ENCODE measurements at regions not wholly inside any gene's neighbourhood (a gene's known extent, or its start where the extent isn't known, plus 50 kb on each side); places are given as distances from the start of the nearest gene placed in this dataset.

DNA sequence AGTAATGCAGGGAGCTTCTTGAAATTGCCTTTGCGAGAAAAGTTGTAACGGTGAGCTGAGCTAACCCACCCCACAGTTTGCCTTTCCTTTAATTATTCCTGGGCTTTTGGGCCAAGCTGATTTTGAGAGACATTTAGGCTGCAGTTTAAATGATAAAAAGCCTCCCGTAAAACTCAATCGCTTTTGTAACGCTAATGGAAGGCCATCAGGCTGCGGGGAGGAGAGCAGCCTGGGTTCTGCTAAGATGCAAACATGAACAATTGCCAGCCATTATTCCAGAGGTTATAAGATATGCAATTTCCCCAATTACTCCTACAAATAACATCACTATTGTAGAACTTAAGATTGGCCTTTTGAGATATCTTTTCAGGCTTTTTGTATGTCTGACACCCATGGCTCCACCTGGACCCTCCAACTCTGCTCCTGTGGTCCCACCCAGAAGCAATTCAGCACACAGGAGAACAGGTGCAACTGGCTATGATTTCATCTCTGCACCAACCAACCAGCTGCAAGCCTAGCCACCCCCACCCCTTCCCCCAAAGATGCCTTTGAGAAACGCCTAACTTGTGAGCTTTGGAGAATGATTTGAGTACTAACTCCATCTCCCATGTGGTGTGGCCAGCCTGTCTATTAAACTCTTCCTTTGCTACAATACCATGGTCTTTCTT is 108.2 kb upstream of the FAM9C start:
- peak overlapping the region; percentile 65 for H3K27ac ChIP-seq (ENCODE audit: insufficient read depth, low read length, poor library complexity, severe bottlenecking)
- no peak for DNase-seq
- H3K36me3 ChIP-seq (ENCODE audit: control insufficient read depth, insufficient read depth, low read length), result no peaks in the 10 kb centered on the region
- H3K4me3 ChIP-seq (ENCODE audit: insufficient read depth, low read depth, low read length, poor library complexity, severe bottlenecking), result no peak overlapping the region
- no peaks in the 10 kb centered on the region for H3K27me3 ChIP-seq (replicated peaks; ENCODE audit: control insufficient read depth, insufficient read depth, low read length, poor library complexity, severe bottlenecking)
- peaks cover 3% of the 10 kb centered on the region for H3K9me3 ChIP-seq (ENCODE audit: control insufficient read depth, low read length)
- H3K4me1 ChIP-seq (ENCODE audit: control insufficient read depth, insufficient read depth, low read length, poor library complexity, severe bottlenecking), result peaks cover 7% of the 10 kb centered on the region

GRCh38 chrX:13151828-13152517 is 107.6 kb upstream of the FAM9C start:
- no peak overlapping the region for H3K4me3 ChIP-seq (ENCODE audit: insufficient read depth, low read depth, low read length, poor library complexity, severe bottlenecking)
- DNase-seq, result peak; percentile 13 to 50 (median 45)
- H3K4me1 ChIP-seq (ENCODE audit: control insufficient read depth, insufficient read depth, low read length, poor library complexity, severe bottlenecking), result peaks cover 7% of the 10 kb centered on the region
- H3K36me3 ChIP-seq (ENCODE audit: control insufficient read depth, insufficient read depth, low read length), result no peaks in the 10 kb centered on the region
- peak overlapping the region; percentile 65 for H3K27ac ChIP-seq (ENCODE audit: insufficient read depth, low read length, poor library complexity, severe bottlenecking)
- H3K27me3 ChIP-seq (replicated peaks; ENCODE audit: control insufficient read depth, insufficient read depth, low read length, poor library complexity, severe bottlenecking), result no peaks in the 10 kb centered on the region
- H3K9me3 ChIP-seq (ENCODE audit: control insufficient read depth, low read length), result peaks cover 3% of the 10 kb centered on the region

- Histone ChIP-seq H3K36me3 (ENCODE audit: control insufficient read depth, insufficient read depth, low read length) (no peaks in the 10 kb centered on the region), H3K27ac (ENCODE audit: insufficient read depth, low read length, poor library complexity, severe bottlenecking) (no peak overlapping the region), H3K4me3 (ENCODE audit: insufficient read depth, low read depth, low read length, poor library complexity, severe bottlenecking) (no peak overlapping the region), H3K9me3 (ENCODE audit: control insufficient read depth, low read length) (peaks cover 3% of the 10 kb centered on the region), H3K27me3 (replicated peaks; ENCODE audit: control insufficient read depth, insufficient read depth, low read length, poor library complexity, severe bottlenecking) (no peaks in the 10 kb centered on the region), H3K4me1 (ENCODE audit: control insufficient read depth, insufficient read depth, low read length, poor library complexity, severe bottlenecking) (peaks cover 7% of the 10 kb centered on the region)
- no peak for DNase-seq
Observed at GRCh38 chrX:13149702-13150350, 105.4 kb upstream of the FAM9C start.

- H3K27ac ChIP-seq (ENCODE audit: insufficient read depth, low read length, poor library complexity, severe bottlenecking), result no peak overlapping the region
Observed at GRCh38 chrX:13147733-13148132, 103.3 kb upstream of the FAM9C start.

GRCh38 chrX:13147147-13147546 is 102.7 kb upstream of the FAM9C start:
- no peaks in the 10 kb centered on the region for H3K36me3 ChIP-seq (ENCODE audit: control insufficient read depth, insufficient read depth, low read length)
- H3K27me3 ChIP-seq (replicated peaks; ENCODE audit: control insufficient read depth, insufficient read depth, low read length, poor library complexity, severe bottlenecking), result no peaks in the 10 kb centered on the region
- no peak for DNase-seq
- peaks cover 7% of the 10 kb centered on the region for H3K4me1 ChIP-seq (ENCODE audit: control insufficient read depth, insufficient read depth, low read length, poor library complexity, severe bottlenecking)
- no peak overlapping the region for H3K27ac ChIP-seq (ENCODE audit: insufficient read depth, low read length, poor library complexity, severe bottlenecking)
- no peaks in the 10 kb centered on the region for H3K9me3 ChIP-seq (ENCODE audit: control insufficient read depth, low read length)
- no peak overlapping the region for H3K4me3 ChIP-seq (ENCODE audit: insufficient read depth, low read depth, low read length, poor library complexity, severe bottlenecking)

More at GRCh38 chrX:13147733-13148132, 103.3 kb upstream of the FAM9C start:
- Histone ChIP-seq H3K4me3 (ENCODE audit: insufficient read depth, low read depth, low read length, poor library complexity, severe bottlenecking) (no peak overlapping the region), H3K9me3 (ENCODE audit: control insufficient read depth, low read length) (no peaks in the 10 kb centered on the region), H3K36me3 (ENCODE audit: control insufficient read depth, insufficient read depth, low read length) (no peaks in the 10 kb centered on the region), H3K27me3 (replicated peaks; ENCODE audit: control insufficient read depth, insufficient read depth, low read length, poor library complexity, severe bottlenecking) (no peaks in the 10 kb centered on the region), H3K4me1 (ENCODE audit: control insufficient read depth, insufficient read depth, low read length, poor library complexity, severe bottlenecking) (peaks cover 7% of the 10 kb centered on the region)
- no peak for DNase-seq

DNA sequence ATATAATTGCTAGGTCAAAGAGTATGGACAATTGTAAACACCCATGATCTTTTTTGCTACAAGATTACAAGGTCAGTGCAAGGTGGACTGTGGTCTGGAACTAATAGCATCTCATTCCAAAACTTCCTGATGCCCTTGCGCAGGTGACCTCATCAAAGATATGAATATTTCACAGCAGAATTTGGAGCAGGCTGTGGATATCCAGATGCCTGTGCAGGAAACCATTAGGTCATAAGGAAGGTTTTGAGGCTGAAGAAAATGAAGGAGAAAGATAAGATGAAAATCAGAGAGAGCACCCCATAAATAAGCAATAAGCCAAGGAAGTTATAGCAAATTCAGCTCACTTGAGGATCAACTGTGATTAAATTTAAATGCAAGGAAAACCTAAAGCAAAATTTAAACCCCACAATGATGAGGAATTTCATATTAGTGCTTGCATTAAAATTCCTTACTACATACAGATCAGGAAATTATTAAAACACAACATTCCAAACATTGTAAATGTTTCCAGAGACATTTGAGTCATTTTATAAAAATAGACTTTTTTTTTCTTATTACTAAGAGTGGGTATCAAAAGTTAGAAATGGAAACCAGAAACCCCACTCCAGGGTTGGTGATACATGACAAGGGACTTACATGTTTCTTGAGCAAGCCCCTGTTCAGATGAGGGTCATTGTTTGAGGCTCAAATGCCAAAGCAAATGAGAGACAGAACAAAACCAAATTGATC is 100.7 kb upstream of the FAM9C start:
- DNase-seq, result no peak
- H3K9me3 ChIP-seq (ENCODE audit: control insufficient read depth, low read length), result no peaks in the 10 kb centered on the region
- H3K27me3 ChIP-seq (replicated peaks; ENCODE audit: control insufficient read depth, insufficient read depth, low read length, poor library complexity, severe bottlenecking), result no peaks in the 10 kb centered on the region
- no peak overlapping the region for H3K4me3 ChIP-seq (ENCODE audit: insufficient read depth, low read depth, low read length, poor library complexity, severe bottlenecking)
- H3K27ac ChIP-seq (ENCODE audit: insufficient read depth, low read length, poor library complexity, severe bottlenecking), result no peak overlapping the region
- H3K4me1 ChIP-seq (ENCODE audit: control insufficient read depth, insufficient read depth, low read length, poor library complexity, severe bottlenecking), result no peaks in the 10 kb centered on the region
- no peaks in the 10 kb centered on the region for H3K36me3 ChIP-seq (ENCODE audit: control insufficient read depth, insufficient read depth, low read length)

GRCh38 chrX:13142891-13143290 is 98.5 kb upstream of the FAM9C start:
- Histone ChIP-seq H3K4me3 (ENCODE audit: insufficient read depth, low read depth, low read length, poor library complexity, severe bottlenecking) (no peak overlapping the region), H3K9me3 (ENCODE audit: control insufficient read depth, low read length) (no peaks in the 10 kb centered on the region), H3K27me3 (replicated peaks; ENCODE audit: control insufficient read depth, insufficient read depth, low read length, poor library complexity, severe bottlenecking) (no peaks in the 10 kb centered on the region), H3K27ac (ENCODE audit: insufficient read depth, low read length, poor library complexity, severe bottlenecking) (no peak overlapping the region), H3K36me3 (ENCODE audit: control insufficient read depth, insufficient read depth, low read length) (no peaks in the 10 kb centered on the region), H3K4me1 (ENCODE audit: control insufficient read depth, insufficient read depth, low read length, poor library complexity, severe bottlenecking) (no peaks in the 10 kb centered on the region)
- DNase-seq, result no peak

DNA sequence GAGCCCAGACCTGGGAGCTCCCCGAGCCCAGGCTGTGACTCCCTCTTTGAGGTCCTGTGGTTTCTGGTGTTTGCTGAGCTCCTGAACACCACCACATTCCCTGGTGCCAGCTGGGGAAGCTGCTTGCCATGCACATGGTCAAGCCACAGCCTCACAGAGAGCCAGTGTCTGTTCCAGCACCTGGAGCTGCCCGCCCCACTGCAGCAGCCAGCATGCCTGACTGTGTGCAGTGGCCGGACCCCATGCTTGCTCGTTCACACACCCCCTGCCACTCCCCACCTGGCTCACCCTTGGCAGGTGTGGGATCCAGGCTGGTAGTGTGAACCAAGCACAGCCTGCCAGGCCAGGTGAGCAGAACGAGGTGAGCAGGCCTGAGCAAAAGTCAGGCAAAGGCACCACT is 95.6 kb upstream of the FAM9C start:
- Histone ChIP-seq H3K9me3 (ENCODE audit: control insufficient read depth, low read length) (no peaks in the 10 kb centered on the region), H3K27me3 (replicated peaks; ENCODE audit: control insufficient read depth, insufficient read depth, low read length, poor library complexity, severe bottlenecking) (no peaks in the 10 kb centered on the region), H3K36me3 (ENCODE audit: control insufficient read depth, insufficient read depth, low read length) (no peaks in the 10 kb centered on the region), H3K4me1 (ENCODE audit: control insufficient read depth, insufficient read depth, low read length, poor library complexity, severe bottlenecking) (no peaks in the 10 kb centered on the region), H3K4me3 (ENCODE audit: insufficient read depth, low read depth, low read length, poor library complexity, severe bottlenecking) (no peak overlapping the region), H3K27ac (ENCODE audit: insufficient read depth, low read length, poor library complexity, severe bottlenecking) (no peak overlapping the region)
- no peak for DNase-seq

GRCh38 chrX:13131396-13132137 is 87.1 kb upstream of the FAM9C start:
- Histone ChIP-seq H3K27ac (ENCODE audit: insufficient read depth, low read length, poor library complexity, severe bottlenecking) (no peak overlapping the region), H3K4me3 (ENCODE audit: insufficient read depth, low read depth, low read length, poor library complexity, severe bottlenecking) (no peak overlapping the region), H3K36me3 (ENCODE audit: control insufficient read depth, insufficient read depth, low read length) (no peaks in the 10 kb centered on the region), H3K27me3 (replicated peaks; ENCODE audit: control insufficient read depth, insufficient read depth, low read length, poor library complexity, severe bottlenecking) (no peaks in the 10 kb centered on the region), H3K9me3 (ENCODE audit: control insufficient read depth, low read length) (no peaks in the 10 kb centered on the region), H3K4me1 (ENCODE audit: control insufficient read depth, insufficient read depth, low read length, poor library complexity, severe bottlenecking) (no peaks in the 10 kb centered on the region)
- no peak for DNase-seq
